Fibroblast of villous mesenchyme (primary cell): ENCODE measurements at regions not wholly inside any gene's neighbourhood (a gene's known extent, or its start where the extent isn't known, plus 50 kb on each side); places are given as distances from the start of the nearest gene placed in this dataset.

Experiments
- DNase-seq: peaks from one replicate; pipeline ENCODE4 v3.0.0-alpha.2; 2010; ENCODE audit warnings: low read depth
- H3K4me3 ChIP-seq: 2 replicates; pipeline ENCODE4 v1.5.1; 2011; ENCODE audit warnings: low read depth, mild to moderate bottlenecking, low read length
- TF ChIP-seq, protein P1 (sequence below): IDR thresholded peaks from 2 replicates; pipeline ENCODE4 v1.5.1; 2012; ENCODE audit warnings: low read depth, mild to moderate bottlenecking, low read length; ENCODE audit not compliant: insufficient read depth

DNA sequence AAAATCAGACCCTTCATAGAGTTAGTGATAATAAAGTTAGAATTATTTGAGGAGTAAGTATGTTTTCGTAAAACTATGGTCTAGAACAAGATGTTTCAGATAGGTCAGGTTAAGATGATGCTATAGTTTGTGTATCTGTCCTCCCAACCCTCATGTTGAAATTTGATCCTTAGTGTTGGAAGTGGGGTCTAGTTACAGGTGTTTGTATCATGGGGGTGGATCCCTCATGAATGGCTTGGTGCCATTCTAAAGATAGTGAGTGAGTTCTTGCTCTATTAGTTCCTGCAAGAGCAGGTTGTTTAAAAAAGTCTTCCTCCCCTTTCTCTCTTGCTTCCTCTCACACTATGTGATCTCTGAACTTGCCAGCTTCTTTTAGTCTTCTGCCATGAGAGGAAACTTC is 707.3 kb upstream of the FOXG1 start:
- no peak for DNase-seq
- H3K4me3 ChIP-seq = no peak overlapping the region
- TF ChIP-seq, protein P1, sequence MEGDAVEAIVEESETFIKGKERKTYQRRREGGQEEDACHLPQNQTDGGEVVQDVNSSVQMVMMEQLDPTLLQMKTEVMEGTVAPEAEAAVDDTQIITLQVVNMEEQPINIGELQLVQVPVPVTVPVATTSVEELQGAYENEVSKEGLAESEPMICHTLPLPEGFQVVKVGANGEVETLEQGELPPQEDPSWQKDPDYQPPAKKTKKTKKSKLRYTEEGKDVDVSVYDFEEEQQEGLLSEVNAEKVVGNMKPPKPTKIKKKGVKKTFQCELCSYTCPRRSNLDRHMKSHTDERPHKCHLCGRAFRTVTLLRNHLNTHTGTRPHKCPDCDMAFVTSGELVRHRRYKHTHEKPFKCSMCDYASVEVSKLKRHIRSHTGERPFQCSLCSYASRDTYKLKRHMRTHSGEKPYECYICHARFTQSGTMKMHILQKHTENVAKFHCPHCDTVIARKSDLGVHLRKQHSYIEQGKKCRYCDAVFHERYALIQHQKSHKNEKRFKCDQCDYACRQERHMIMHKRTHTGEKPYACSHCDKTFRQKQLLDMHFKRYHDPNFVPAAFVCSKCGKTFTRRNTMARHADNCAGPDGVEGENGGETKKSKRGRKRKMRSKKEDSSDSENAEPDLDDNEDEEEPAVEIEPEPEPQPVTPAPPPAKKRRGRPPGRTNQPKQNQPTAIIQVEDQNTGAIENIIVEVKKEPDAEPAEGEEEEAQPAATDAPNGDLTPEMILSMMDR = no peak

- no peak overlapping the region for H3K4me3 ChIP-seq
- TF ChIP-seq, protein P1 = no peak
- DNase-seq = no peak
These were observed 705.6 kb upstream of the FOXG1 start for GRCh38 chr14:28061006-28061405.

DNA sequence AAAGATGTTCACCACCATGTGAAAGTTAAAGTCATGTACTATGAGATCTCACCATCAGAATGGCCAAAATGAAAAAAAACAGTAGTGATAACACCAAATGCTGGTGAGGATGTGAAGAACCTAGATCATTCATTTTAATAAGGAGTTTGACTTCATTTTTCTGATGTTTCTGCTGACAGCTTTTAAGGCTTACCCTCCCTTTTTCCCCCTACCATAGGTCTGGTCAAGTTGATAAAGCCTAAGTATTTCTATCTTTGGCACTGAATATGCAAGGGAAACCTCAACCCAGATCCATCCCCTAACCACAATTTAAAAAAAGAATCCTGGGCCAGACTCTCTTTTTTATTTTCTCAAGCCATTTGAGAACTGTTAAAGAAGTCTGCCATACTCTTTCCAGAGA is 689.6 kb upstream of the FOXG1 start:
- no peak for DNase-seq
- H3K4me3 ChIP-seq = no peak overlapping the region
- TF ChIP-seq, protein P1 = no peak

DNA sequence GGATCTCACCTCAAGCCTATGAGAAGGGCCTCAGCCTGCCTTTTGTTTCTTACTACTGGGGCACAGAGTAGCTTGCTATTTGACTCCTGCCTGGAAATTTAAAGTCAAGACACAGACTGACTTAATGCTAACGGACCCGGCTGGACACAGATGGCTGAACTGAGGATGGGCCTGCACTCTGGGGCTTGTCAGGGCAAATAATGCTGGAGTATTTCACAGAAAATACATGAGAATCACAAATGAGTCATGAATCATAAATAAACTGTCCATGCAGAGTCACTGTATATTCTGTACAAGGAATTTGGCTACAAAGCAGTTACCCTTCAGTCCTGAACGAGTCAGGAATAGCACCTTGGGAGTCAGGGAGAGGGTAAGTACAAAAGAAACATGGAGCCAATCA is 683.2 kb upstream of the FOXG1 start:
- no peak for DNase-seq
- TF ChIP-seq, protein P1 = no peak
- no peak overlapping the region for H3K4me3 ChIP-seq

DNA sequence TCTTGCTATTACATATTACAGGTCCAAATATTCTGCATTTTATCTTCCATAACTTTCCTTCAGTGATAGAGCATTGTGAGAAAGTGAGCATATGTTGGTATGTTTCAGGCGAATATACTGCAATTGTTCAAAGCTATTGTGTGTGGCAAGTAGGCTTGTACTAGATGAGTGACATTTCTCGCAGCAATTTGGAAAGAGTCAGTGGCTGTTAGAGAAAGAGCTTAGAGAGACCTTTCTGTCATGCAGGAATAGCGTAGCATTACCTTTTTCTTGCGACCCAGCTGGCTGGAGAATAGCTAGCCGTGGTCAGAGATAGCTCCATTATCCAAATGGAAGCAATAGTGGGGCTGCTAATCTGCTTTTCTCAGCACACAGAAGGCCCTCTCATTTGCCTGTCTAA is 678.5 kb upstream of the FOXG1 start:
- no peak overlapping the region for H3K4me3 ChIP-seq
- DNase-seq = no peak
- TF ChIP-seq, protein P1 = no peak

GRCh38 chr14:28097585-28097984 is 669.0 kb upstream of the FOXG1 start:
- DNase-seq = no peak
- no peak overlapping the region for H3K4me3 ChIP-seq
- TF ChIP-seq, protein P1 = no peak

DNA sequence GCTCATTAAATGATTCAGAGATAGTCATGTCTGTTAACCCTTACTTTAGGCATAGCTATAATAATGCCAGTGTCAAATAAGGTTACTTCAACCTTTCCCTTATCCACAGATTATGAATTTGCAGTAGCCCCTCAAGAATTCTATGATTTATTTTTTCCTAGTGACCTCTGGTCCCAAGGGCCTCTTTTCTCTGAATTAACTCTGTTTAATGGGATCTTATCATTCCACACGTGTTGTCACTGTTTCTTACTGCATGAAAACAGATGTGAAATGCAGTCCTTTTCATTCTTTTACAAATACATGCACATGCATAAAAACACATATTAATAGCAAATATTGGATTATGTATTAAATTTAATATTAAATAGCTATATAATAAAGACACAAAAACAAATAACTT is 667.7 kb upstream of the FOXG1 start:
- H3K4me3 ChIP-seq = no peak overlapping the region
- TF ChIP-seq, protein P1 = no peak
- no peak for DNase-seq
